ENCODE measurements at regions not wholly inside any gene's neighbourhood (a gene's known extent, or its start where the extent isn't known, plus 50 kb on each side); places are given as distances from the start of the nearest gene placed in this dataset.
"Not testable (repeated sequence)": the region's sequence is repeated elsewhere in the genome, so short reads cannot be mapped to it uniquely, and the experiment has no call there.

DNA sequence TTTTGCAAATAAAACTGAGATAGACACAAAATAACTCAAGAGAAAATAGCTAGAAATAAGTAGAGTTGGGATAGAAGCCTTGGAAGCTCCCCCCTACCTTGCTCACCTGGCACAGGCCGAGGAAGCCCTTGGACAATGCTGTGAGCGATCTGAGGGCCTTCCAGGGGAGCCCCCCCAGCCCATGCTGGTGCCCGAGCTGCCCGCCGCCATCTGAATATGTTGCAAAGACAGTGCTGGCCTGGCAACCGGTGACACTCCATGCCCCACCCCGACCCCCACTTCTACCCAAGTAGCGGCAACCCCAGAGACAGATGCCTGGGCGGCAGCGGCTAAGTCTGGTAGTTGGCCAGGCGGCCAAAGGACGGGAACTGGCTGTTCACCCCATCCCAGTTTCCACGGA lies 1435.1 kb upstream of the TPTE start:
- BruUV-seq (replicated peaks); H3K27ac Mint-ChIP-seq (ENCODE audit: unreplicated experiment); DNase-seq; H3K4me3 Mint-ChIP-seq (ENCODE audit: unreplicated experiment); H3K36me3 ChIP-seq (ENCODE audit: control insufficient read depth, insufficient read depth, low read length); intact Hi-C loops (cut with micrococcal nuclease; ENCODE audit: unreplicated experiment); H3K9me3 Mint-ChIP-seq (ENCODE audit: unreplicated experiment); CTCF ChIA-PET; H3K36me3 Mint-ChIP-seq (ENCODE audit: insufficient read depth, unreplicated experiment); H3K27me3 Mint-ChIP-seq (ENCODE audit: insufficient read depth, unreplicated experiment); H3K4me1 ChIP-seq; H3K4me1 Mint-ChIP-seq (ENCODE audit: low read depth, unreplicated experiment); H3K9me3 ChIP-seq; POLR2A ChIA-PET; H3K4me3 ChIP-seq (ENCODE audit: low read depth, low read length); H3K27me3 ChIP-seq (replicated peaks; ENCODE audit: control insufficient read depth, insufficient read depth, low read length): not testable (repeated sequence)

DNA sequence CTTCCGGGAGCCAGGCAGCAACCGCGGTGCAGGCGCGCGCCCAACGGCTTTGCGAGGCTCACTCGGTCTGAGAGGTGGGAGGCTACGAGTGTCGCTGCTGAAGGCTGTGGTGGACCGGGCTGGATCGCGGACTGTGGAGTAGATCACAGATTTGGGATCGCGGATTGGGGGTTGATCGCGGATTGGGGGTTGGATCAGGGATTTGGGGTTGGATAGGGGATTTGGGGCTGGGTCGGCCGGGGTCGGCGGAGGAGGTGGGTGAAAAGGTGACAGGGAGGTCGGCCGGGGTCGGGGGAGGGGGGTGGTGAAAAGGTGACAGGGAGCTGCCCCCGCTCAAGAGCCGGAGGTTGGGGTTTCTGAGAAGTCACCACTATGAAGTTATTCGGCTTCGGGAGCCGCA lies 1433.6 kb upstream of the TPTE start:
- BruUV-seq (replicated peaks); H3K9me3 ChIP-seq; H3K9me3 Mint-ChIP-seq (ENCODE audit: unreplicated experiment); H3K4me1 ChIP-seq; H3K4me3 ChIP-seq (ENCODE audit: low read depth, low read length); H3K4me1 Mint-ChIP-seq (ENCODE audit: low read depth, unreplicated experiment); H3K36me3 Mint-ChIP-seq (ENCODE audit: insufficient read depth, unreplicated experiment); H3K27me3 Mint-ChIP-seq (ENCODE audit: insufficient read depth, unreplicated experiment); intact Hi-C loops (cut with micrococcal nuclease; ENCODE audit: unreplicated experiment); H3K4me3 Mint-ChIP-seq (ENCODE audit: unreplicated experiment); H3K27ac Mint-ChIP-seq (ENCODE audit: unreplicated experiment); H3K27me3 ChIP-seq (replicated peaks; ENCODE audit: control insufficient read depth, insufficient read depth, low read length); H3K36me3 ChIP-seq (ENCODE audit: control insufficient read depth, insufficient read depth, low read length); DNase-seq; CTCF ChIA-PET; POLR2A ChIA-PET: not testable (repeated sequence)

DNA sequence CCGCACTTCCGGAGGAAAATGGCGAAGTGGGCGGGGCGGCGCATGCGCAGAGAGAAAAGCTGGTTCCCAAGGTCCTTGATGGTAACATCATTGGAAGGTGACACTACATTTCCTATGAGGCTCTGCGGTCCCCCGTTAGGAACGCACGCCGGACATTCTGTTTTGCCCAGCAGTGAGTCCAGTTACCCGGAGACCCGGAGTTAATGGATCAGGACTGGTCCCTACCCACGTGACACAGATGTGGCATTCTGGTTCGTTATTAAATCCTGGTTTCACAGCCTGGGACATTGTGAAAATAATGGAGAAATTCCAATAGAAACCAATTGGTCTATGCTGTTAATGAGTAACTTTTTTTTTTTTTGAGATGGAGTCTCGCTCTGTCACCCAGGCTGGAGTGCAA lies 1391.6 kb upstream of the TPTE start:
- H3K27ac Mint-ChIP-seq (ENCODE audit: unreplicated experiment); DNase-seq; H3K36me3 Mint-ChIP-seq (ENCODE audit: insufficient read depth, unreplicated experiment); H3K36me3 ChIP-seq (ENCODE audit: control insufficient read depth, insufficient read depth, low read length); H3K4me1 Mint-ChIP-seq (ENCODE audit: low read depth, unreplicated experiment); H3K4me1 ChIP-seq; H3K27me3 Mint-ChIP-seq (ENCODE audit: insufficient read depth, unreplicated experiment); intact Hi-C loops (cut with micrococcal nuclease; ENCODE audit: unreplicated experiment); POLR2A ChIA-PET; BruUV-seq (replicated peaks); H3K4me3 Mint-ChIP-seq (ENCODE audit: unreplicated experiment); H3K9me3 ChIP-seq; H3K4me3 ChIP-seq (ENCODE audit: low read depth, low read length); H3K9me3 Mint-ChIP-seq (ENCODE audit: unreplicated experiment); CTCF ChIA-PET; H3K27me3 ChIP-seq (replicated peaks; ENCODE audit: control insufficient read depth, insufficient read depth, low read length): not testable (repeated sequence)

DNA sequence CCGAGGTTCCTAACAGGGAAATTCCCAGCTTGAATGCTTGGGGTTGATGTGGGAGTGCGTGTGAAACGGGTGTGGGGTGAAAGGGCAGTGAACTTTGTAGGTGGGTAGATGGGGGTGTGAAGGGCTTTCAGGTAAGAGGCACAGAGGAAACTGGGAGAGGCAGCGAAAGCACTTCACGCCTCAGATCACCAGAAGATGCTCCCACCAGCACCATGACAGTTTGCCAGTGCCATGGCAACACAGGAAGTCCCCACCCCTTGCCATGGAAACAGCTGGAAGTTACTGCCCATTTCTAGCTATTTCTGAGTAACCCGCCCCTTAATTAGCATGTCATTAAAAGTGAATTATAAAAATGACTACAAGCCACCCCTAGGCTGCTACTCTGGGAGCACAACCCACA lies 1390.6 kb upstream of the TPTE start:
- CTCF ChIA-PET; H3K4me1 ChIP-seq; H3K9me3 ChIP-seq; H3K36me3 ChIP-seq (ENCODE audit: control insufficient read depth, insufficient read depth, low read length); H3K4me1 Mint-ChIP-seq (ENCODE audit: low read depth, unreplicated experiment); H3K36me3 Mint-ChIP-seq (ENCODE audit: insufficient read depth, unreplicated experiment); H3K27me3 Mint-ChIP-seq (ENCODE audit: insufficient read depth, unreplicated experiment); H3K4me3 Mint-ChIP-seq (ENCODE audit: unreplicated experiment); POLR2A ChIA-PET; BruUV-seq (replicated peaks); H3K4me3 ChIP-seq (ENCODE audit: low read depth, low read length); intact Hi-C loops (cut with micrococcal nuclease; ENCODE audit: unreplicated experiment); DNase-seq; H3K27me3 ChIP-seq (replicated peaks; ENCODE audit: control insufficient read depth, insufficient read depth, low read length); H3K9me3 Mint-ChIP-seq (ENCODE audit: unreplicated experiment); H3K27ac Mint-ChIP-seq (ENCODE audit: unreplicated experiment): not testable (repeated sequence)
